ENCODE measurements at regions not wholly inside any gene's neighbourhood (a gene's known extent, or its start where the extent isn't known, plus 50 kb on each side); places are given as distances from the start of the nearest gene placed in this dataset.

DNA sequence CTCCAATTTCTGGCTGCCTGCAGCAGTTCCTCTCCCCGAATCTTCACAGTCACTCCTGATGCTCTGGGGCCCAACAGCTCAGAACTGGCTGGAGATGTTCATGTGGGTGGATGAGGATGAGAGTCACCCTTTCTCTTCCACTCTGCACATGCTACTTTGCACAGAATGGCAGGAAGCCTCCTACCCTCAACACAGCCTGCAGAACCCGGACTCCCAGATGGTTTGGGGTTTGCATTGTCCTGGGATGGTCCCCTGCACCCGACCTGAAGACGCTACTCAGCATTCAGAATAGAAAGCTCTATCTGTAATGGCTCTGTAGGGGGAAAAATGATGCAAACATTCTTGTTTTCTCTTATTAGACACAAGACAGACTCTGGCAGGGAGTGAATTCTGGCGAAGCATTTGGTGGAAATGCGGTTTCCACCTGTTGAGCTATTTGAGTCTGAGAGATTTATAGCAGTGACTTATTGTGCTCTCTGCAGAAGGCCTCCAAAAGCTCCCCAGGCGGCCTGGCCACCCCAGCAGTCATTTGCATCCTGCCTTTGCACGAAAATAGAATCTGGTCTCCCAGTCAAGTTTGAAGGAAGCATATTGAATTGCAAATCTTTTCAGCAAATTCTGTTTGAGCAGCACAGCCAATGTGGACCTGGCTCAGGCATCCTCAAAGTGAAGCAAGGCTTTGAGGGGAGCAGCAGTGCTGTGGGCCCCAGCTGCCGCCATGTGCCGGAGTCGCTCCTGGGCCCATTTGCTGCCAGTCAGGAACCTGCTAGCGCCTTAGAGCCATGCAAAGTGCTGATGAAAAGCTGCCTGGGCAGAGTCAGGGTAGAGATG is 309.3 kb downstream of the TCERG1L start:
- Histone ChIP-seq H3K4me3 (ENCODE audit: low read length) (no peak overlapping the region), H3K9ac (ENCODE audit: low read length) (no peak overlapping the region), H3K4me1 (ENCODE audit: low read length) (no peaks in the 10 kb centered on the region), H3K27ac (ENCODE audit: low read length) (no peak overlapping the region), H3K36me3 (replicated peaks; ENCODE audit: low read depth, low read length) (no peaks in the 10 kb centered on the region), H2AFZ (ENCODE audit: low read depth, low read length) (no peak overlapping the region), H3K4me2 (ENCODE audit: low read length) (no peak overlapping the region), H4K20me1 (ENCODE audit: insufficient read depth, low read length) (no peaks in the 10 kb centered on the region), H3K9me3 (ENCODE audit: insufficient read depth, low read length) (no peaks in the 10 kb centered on the region), H3K79me2 (ENCODE audit: low read length) (no peaks in the 10 kb centered on the region), H3K27me3 (ENCODE audit: low read depth, low read length) (no peaks in the 10 kb centered on the region)
- TF ChIP-seq EZH2phosphoT487 (IDR thresholded peaks at IDR 0.05; ENCODE audit: low read depth) (no peak), CTCF (IDR thresholded peaks at IDR 0.05; ENCODE audit: low read depth, low read length) (no peak)

GRCh38 chr10:131003455-131003854 is 308.1 kb downstream of the TCERG1L start:
- no peaks in the 10 kb centered on the region for H4K20me1 ChIP-seq (ENCODE audit: insufficient read depth, low read length)
- H3K36me3 ChIP-seq (replicated peaks; ENCODE audit: low read depth, low read length) = no peaks in the 10 kb centered on the region
- no peak overlapping the region for H3K9ac ChIP-seq (ENCODE audit: low read length)
- H3K27ac ChIP-seq (ENCODE audit: low read length) = no peak overlapping the region
- no peak for TF ChIP-seq CTCF (IDR thresholded peaks at IDR 0.05; ENCODE audit: low read depth, low read length)
- no peak for TF ChIP-seq EZH2phosphoT487 (IDR thresholded peaks at IDR 0.05; ENCODE audit: low read depth)
- no peak overlapping the region for H2AFZ ChIP-seq (ENCODE audit: low read depth, low read length)
- H3K4me1 ChIP-seq (ENCODE audit: low read length) = no peaks in the 10 kb centered on the region
- no peak overlapping the region for H3K4me3 ChIP-seq (ENCODE audit: low read length)
- no peaks in the 10 kb centered on the region for H3K79me2 ChIP-seq (ENCODE audit: low read length)
- H3K9me3 ChIP-seq (ENCODE audit: insufficient read depth, low read length) = no peaks in the 10 kb centered on the region
- no peak overlapping the region for H3K4me2 ChIP-seq (ENCODE audit: low read length)
- H3K27me3 ChIP-seq (ENCODE audit: low read depth, low read length) = no peaks in the 10 kb centered on the region

DNA sequence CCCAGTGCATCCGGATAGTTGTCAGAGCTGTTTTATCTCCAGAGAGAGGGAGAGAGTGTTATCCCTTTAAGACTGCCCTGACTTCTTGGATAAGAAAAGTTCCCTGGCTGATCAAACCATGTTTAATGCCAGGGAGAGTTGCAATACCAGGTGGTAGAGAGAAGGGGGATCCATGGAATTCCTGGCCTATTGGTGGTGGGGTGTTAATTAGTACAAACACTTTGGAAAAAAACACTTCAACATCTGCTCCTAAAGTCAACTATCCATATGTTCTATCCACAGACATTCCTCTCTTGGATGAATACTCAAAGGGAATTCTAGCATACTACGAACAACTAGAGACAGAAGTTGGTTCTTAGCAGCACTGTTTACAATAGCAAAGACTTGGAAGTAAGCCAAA is 307.2 kb downstream of the TCERG1L start:
- no peaks in the 10 kb centered on the region for H4K20me1 ChIP-seq (ENCODE audit: insufficient read depth, low read length)
- H3K4me1 ChIP-seq (ENCODE audit: low read length) = no peaks in the 10 kb centered on the region
- H3K36me3 ChIP-seq (replicated peaks; ENCODE audit: low read depth, low read length) = no peaks in the 10 kb centered on the region
- H3K27me3 ChIP-seq (ENCODE audit: low read depth, low read length) = no peaks in the 10 kb centered on the region
- H3K4me2 ChIP-seq (ENCODE audit: low read length) = no peak overlapping the region
- no peaks in the 10 kb centered on the region for H3K9me3 ChIP-seq (ENCODE audit: insufficient read depth, low read length)
- H3K4me3 ChIP-seq (ENCODE audit: low read length) = no peak overlapping the region
- TF ChIP-seq CTCF (IDR thresholded peaks at IDR 0.05; ENCODE audit: low read depth, low read length) (no peak), EZH2phosphoT487 (IDR thresholded peaks at IDR 0.05; ENCODE audit: low read depth) (no peak)
- no peak overlapping the region for H3K9ac ChIP-seq (ENCODE audit: low read length)
- H3K27ac ChIP-seq (ENCODE audit: low read length) = no peak overlapping the region
- H2AFZ ChIP-seq (ENCODE audit: low read depth, low read length) = no peak overlapping the region
- H3K79me2 ChIP-seq (ENCODE audit: low read length) = no peaks in the 10 kb centered on the region

DNA sequence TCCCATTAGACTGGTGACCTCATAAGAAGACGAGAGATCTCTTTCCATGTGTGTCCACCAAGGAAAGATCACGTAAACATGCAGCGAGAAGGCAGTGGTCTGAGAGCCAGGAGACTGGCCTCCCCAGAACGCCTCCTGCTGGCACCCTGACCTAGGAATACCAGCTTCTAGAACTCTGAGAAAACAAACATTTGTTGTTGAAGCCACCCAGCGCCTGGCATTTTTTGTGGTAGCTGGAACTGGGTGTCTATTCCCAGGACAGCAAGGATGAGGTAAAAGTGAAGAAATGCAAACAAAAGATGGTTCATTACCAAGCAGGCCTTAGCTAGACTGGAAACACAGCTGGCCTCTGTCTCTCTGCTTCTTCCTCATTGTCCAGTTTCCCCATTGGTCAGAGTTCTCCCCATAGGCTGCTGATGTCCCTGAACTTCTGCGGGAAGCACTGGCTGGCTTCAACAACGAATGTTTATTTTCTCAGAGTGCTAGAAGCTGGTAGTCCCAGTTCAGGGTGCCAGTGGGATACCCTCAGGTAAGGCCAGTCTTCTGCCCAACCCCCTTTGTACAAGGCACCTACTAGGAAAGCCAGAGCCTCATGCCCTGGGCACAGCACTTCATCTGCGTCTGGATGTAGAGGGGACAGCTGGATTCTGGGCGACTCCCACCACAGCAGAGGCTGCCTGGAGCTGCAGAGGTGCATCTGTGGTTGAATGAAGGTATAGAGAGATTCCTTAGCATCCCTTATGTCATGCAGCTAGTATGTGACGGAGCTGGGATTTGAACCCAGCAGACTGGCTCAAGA is 304.9 kb downstream of the TCERG1L start:
- Histone ChIP-seq H3K36me3 (replicated peaks; ENCODE audit: low read depth, low read length) (no peaks in the 10 kb centered on the region), H3K4me1 (ENCODE audit: low read length) (no peaks in the 10 kb centered on the region)

More for the DNA sequence above, 304.9 kb downstream of the TCERG1L start:
- no peak overlapping the region for H3K4me2 ChIP-seq (ENCODE audit: low read length)
- no peaks in the 10 kb centered on the region for H3K79me2 ChIP-seq (ENCODE audit: low read length)
- no peaks in the 10 kb centered on the region for H3K9me3 ChIP-seq (ENCODE audit: insufficient read depth, low read length)
- H3K27ac ChIP-seq (ENCODE audit: low read length) = no peak overlapping the region
- no peak for TF ChIP-seq EZH2phosphoT487 (IDR thresholded peaks at IDR 0.05; ENCODE audit: low read depth)
- no peak for TF ChIP-seq CTCF (IDR thresholded peaks at IDR 0.05; ENCODE audit: low read depth, low read length)
- H3K9ac ChIP-seq (ENCODE audit: low read length) = no peak overlapping the region
- no peaks in the 10 kb centered on the region for H3K27me3 ChIP-seq (ENCODE audit: low read depth, low read length)
- H3K4me3 ChIP-seq (ENCODE audit: low read length) = no peak overlapping the region
- H2AFZ ChIP-seq (ENCODE audit: low read depth, low read length) = no peak overlapping the region
- no peaks in the 10 kb centered on the region for H4K20me1 ChIP-seq (ENCODE audit: insufficient read depth, low read length)

All from OCI-LY3 (cell line).